Fibroblast of lung (primary cell): ENCODE measurements at regions not wholly inside any gene's neighbourhood (a gene's known extent, or its start where the extent isn't known, plus 50 kb on each side); places are given as distances from the start of the nearest gene placed in this dataset.
"Not testable (repeated sequence)": the region's sequence is repeated elsewhere in the genome, so short reads cannot be mapped to it uniquely, and the experiment has no call there.

ENCODE experiments used
- CTCF ChIP-seq, 2 donors: IDR thresholded peaks in 1 of 2; conservative IDR thresholded peaks in 1 of 2; 1 replicate in 1 of 2; 2 replicates in 1 of 2; pipeline ENCODE4 v1.5.1; 2011 to 2012; ENCODE audit warnings: low read length in 2 of 2, control low read depth in 1 of 2, inconsistent platforms in 1 of 2, low read depth in 1 of 2, mild to moderate bottlenecking in 1 of 2
- EZH2 ChIP-seq: IDR thresholded peaks from 2 replicates; pipeline ENCODE4 v1.5.1; 2012; ENCODE audit warnings: low read length, control low read depth, mild to moderate bottlenecking; ENCODE audit errors: missing control alignments

GRCh38 chrX:92692796-92693195 is 913.6 kb downstream of the PCDH11X start:
- not testable (repeated sequence) for TF ChIP-seq CTCF (conservative IDR thresholded peaks at IDR 0.05 in 1 of 2, IDR thresholded peaks at IDR 0.05 in 1 of 2; ENCODE audit: low read depth in 1 of 2, low read length in 2 of 2); EZH2
